HG03280 (cell line): ENCODE measurements at regions not wholly inside any gene's neighbourhood (a gene's known extent, or its start where the extent isn't known, plus 50 kb on each side); places are given as distances from the start of the nearest gene placed in this dataset.
A peak's percentile ranks its signal among the peaks of the same experiment; 100 is the strongest.

ENCODE experiments used
- ATAC-seq: cut with Tn5 transposase; IDR thresholded peaks from one replicate; pipeline ENCODE4 v1.9.1; 2021; ENCODE audit warnings: mild to moderate bottlenecking, moderate library complexity; ENCODE audit not compliant: unreplicated experiment

- ATAC-seq = no peak
Observed at GRCh38 chr1:67559222-67559700, 125.7 kb upstream of the GADD45A start.

- ATAC-seq = no peak
Observed at GRCh38 chr1:67560580-67561255, 124.3 kb upstream of the GADD45A start.

GRCh38 chr1:67561704-67562113 is 123.3 kb upstream of the GADD45A start:
- ATAC-seq = peak; percentile 88

GRCh38 chr1:67563684-67564083 is 121.3 kb upstream of the GADD45A start:
- ATAC-seq = no peak

- ATAC-seq = no peak
Observed at GRCh38 chr1:67564193-67564592, 120.8 kb upstream of the GADD45A start.

GRCh38 chr1:67566803-67567377 is 118.1 kb upstream of the GADD45A start:
- ATAC-seq = no peak

GRCh38 chr1:67570486-67571143 is 114.4 kb upstream of the GADD45A start:
- ATAC-seq = no peak

- no peak for ATAC-seq
Observed at GRCh38 chr1:67571406-67571805, 113.6 kb upstream of the GADD45A start.

GRCh38 chr1:67571901-67572593 is 113.0 kb upstream of the GADD45A start:
- no peak for ATAC-seq

GRCh38 chr1:67572594-67573221 is 112.3 kb upstream of the GADD45A start:
- ATAC-seq = no peak

- no peak for ATAC-seq
Observed at GRCh38 chr1:67573311-67573872, 111.6 kb upstream of the GADD45A start.

- no peak for ATAC-seq
Observed at GRCh38 chr1:67574221-67574620, 110.8 kb upstream of the GADD45A start.

- no peak for ATAC-seq
Observed at GRCh38 chr1:67575861-67576260, 109.1 kb upstream of the GADD45A start.

- ATAC-seq = no peak
Observed at GRCh38 chr1:67576474-67576873, 108.5 kb upstream of the GADD45A start.

GRCh38 chr1:67577646-67578045 is 107.4 kb upstream of the GADD45A start:
- ATAC-seq = no peak

- ATAC-seq = no peak
Observed at GRCh38 chr1:67578397-67579020, 106.5 kb upstream of the GADD45A start.

GRCh38 chr1:67579623-67580394 is 105.2 kb upstream of the GADD45A start:
- no peak for ATAC-seq

GRCh38 chr1:67580691-67581403 is 104.2 kb upstream of the GADD45A start:
- no peak for ATAC-seq
